ENCODE measurements at regions not wholly inside any gene's neighbourhood (a gene's known extent, or its start where the extent isn't known, plus 50 kb on each side); places are given as distances from the start of the nearest gene placed in this dataset.

- Histone ChIP-seq H3K9me3 (ENCODE audit: control insufficient read depth in 2 of 2, low read length in 2 of 2) (no peaks in the 10 kb centered on the region), H3K4me1 (ENCODE audit: control insufficient read depth in 2 of 2, insufficient read depth in 2 of 2, low read length in 2 of 2) (no peaks in the 10 kb centered on the region), H3K36me3 (ENCODE audit: control insufficient read depth in 2 of 2, insufficient read depth in 2 of 2, low read length in 2 of 2) (no peaks in the 10 kb centered on the region), H3K27ac (ENCODE audit: low read depth in 2 of 2, low read length in 2 of 2) (no peak overlapping the region), H3K9ac (ENCODE audit: low read depth in 1 of 2, low read length in 2 of 2) (no peak overlapping the region), H3K27me3 (ENCODE audit: control insufficient read depth in 2 of 2, insufficient read depth in 2 of 2, low read length in 2 of 2) (no peaks in the 10 kb centered on the region), H3K4me3 (ENCODE audit: low read length in 2 of 2) (no peak overlapping the region)
Measured at GRCh38 chr2:4340536-4340935, 637.2 kb downstream of the DCDC2C start.

GRCh38 chr2:4346628-4347027 is 643.3 kb downstream of the DCDC2C start:
- H3K27ac ChIP-seq (ENCODE audit: low read depth in 2 of 2, low read length in 2 of 2): no peak overlapping the region
- no peaks in the 10 kb centered on the region for H3K4me1 ChIP-seq (ENCODE audit: control insufficient read depth in 2 of 2, insufficient read depth in 2 of 2, low read length in 2 of 2)
- H3K27me3 ChIP-seq (ENCODE audit: control insufficient read depth in 2 of 2, insufficient read depth in 2 of 2, low read length in 2 of 2): no peaks in the 10 kb centered on the region
- H3K36me3 ChIP-seq (ENCODE audit: control insufficient read depth in 2 of 2, insufficient read depth in 2 of 2, low read length in 2 of 2): no peaks in the 10 kb centered on the region
- no peak overlapping the region for H3K4me3 ChIP-seq (ENCODE audit: low read length in 2 of 2)
- no peak overlapping the region for H3K9ac ChIP-seq (ENCODE audit: low read depth in 1 of 2, low read length in 2 of 2)
- H3K9me3 ChIP-seq (ENCODE audit: control insufficient read depth in 2 of 2, low read length in 2 of 2): peaks cover 3 to 5% of the 10 kb centered on the region in 2 donors

- H3K9me3 ChIP-seq (ENCODE audit: control insufficient read depth in 2 of 2, low read length in 2 of 2): no peaks in the 10 kb centered on the region
- H3K36me3 ChIP-seq (ENCODE audit: control insufficient read depth in 2 of 2, insufficient read depth in 2 of 2, low read length in 2 of 2): no peaks in the 10 kb centered on the region
- no peaks in the 10 kb centered on the region for H3K27me3 ChIP-seq (ENCODE audit: control insufficient read depth in 2 of 2, insufficient read depth in 2 of 2, low read length in 2 of 2)
- no peak overlapping the region for H3K4me3 ChIP-seq (ENCODE audit: low read length in 2 of 2)
- no peaks in the 10 kb centered on the region for H3K4me1 ChIP-seq (ENCODE audit: control insufficient read depth in 2 of 2, insufficient read depth in 2 of 2, low read length in 2 of 2)
- H3K9ac ChIP-seq (ENCODE audit: low read depth in 1 of 2, low read length in 2 of 2): no peak overlapping the region
- H3K27ac ChIP-seq (ENCODE audit: low read depth in 2 of 2, low read length in 2 of 2): no peak overlapping the region
Measured at GRCh38 chr2:4353668-4354067, 650.3 kb downstream of the DCDC2C start.

- Histone ChIP-seq H3K9ac (ENCODE audit: low read depth in 1 of 2, low read length in 2 of 2) (no peak overlapping the region), H3K27ac (ENCODE audit: low read depth in 2 of 2, low read length in 2 of 2) (no peak overlapping the region), H3K36me3 (ENCODE audit: control insufficient read depth in 2 of 2, insufficient read depth in 2 of 2, low read length in 2 of 2) (no peaks in the 10 kb centered on the region), H3K4me1 (ENCODE audit: control insufficient read depth in 2 of 2, insufficient read depth in 2 of 2, low read length in 2 of 2) (no peaks in the 10 kb centered on the region), H3K9me3 (ENCODE audit: control insufficient read depth in 2 of 2, low read length in 2 of 2) (no peaks in the 10 kb centered on the region), H3K27me3 (ENCODE audit: control insufficient read depth in 2 of 2, insufficient read depth in 2 of 2, low read length in 2 of 2) (no peaks in the 10 kb centered on the region), H3K4me3 (ENCODE audit: low read length in 2 of 2) (no peak overlapping the region)
Measured at GRCh38 chr2:4354164-4354563, 650.8 kb downstream of the DCDC2C start.

- Histone ChIP-seq H3K4me3 (ENCODE audit: low read length in 2 of 2) (no peak overlapping the region), H3K27ac (ENCODE audit: low read depth in 2 of 2, low read length in 2 of 2) (no peak overlapping the region), H3K36me3 (ENCODE audit: control insufficient read depth in 2 of 2, insufficient read depth in 2 of 2, low read length in 2 of 2) (no peaks in the 10 kb centered on the region), H3K4me1 (ENCODE audit: control insufficient read depth in 2 of 2, insufficient read depth in 2 of 2, low read length in 2 of 2) (no peaks in the 10 kb centered on the region), H3K27me3 (ENCODE audit: control insufficient read depth in 2 of 2, insufficient read depth in 2 of 2, low read length in 2 of 2) (no peaks in the 10 kb centered on the region), H3K9ac (ENCODE audit: low read depth in 1 of 2, low read length in 2 of 2) (no peak overlapping the region), H3K9me3 (ENCODE audit: control insufficient read depth in 2 of 2, low read length in 2 of 2) (no peaks in the 10 kb centered on the region)
Measured at GRCh38 chr2:4354678-4355077, 651.3 kb downstream of the DCDC2C start.

GRCh38 chr2:4356109-4356508 is 652.7 kb downstream of the DCDC2C start:
- Histone ChIP-seq H3K4me1 (ENCODE audit: control insufficient read depth in 2 of 2, insufficient read depth in 2 of 2, low read length in 2 of 2) (no peaks in the 10 kb centered on the region), H3K9ac (ENCODE audit: low read depth in 1 of 2, low read length in 2 of 2) (no peak overlapping the region), H3K27me3 (ENCODE audit: control insufficient read depth in 2 of 2, insufficient read depth in 2 of 2, low read length in 2 of 2) (no peaks in the 10 kb centered on the region), H3K9me3 (ENCODE audit: control insufficient read depth in 2 of 2, low read length in 2 of 2) (no peaks in the 10 kb centered on the region), H3K27ac (ENCODE audit: low read depth in 2 of 2, low read length in 2 of 2) (no peak overlapping the region), H3K4me3 (ENCODE audit: low read length in 2 of 2) (no peak overlapping the region), H3K36me3 (ENCODE audit: control insufficient read depth in 2 of 2, insufficient read depth in 2 of 2, low read length in 2 of 2) (no peaks in the 10 kb centered on the region)

GRCh38 chr2:4356541-4356940 is 653.2 kb downstream of the DCDC2C start:
- Histone ChIP-seq H3K4me1 (ENCODE audit: control insufficient read depth in 2 of 2, insufficient read depth in 2 of 2, low read length in 2 of 2) (no peaks in the 10 kb centered on the region), H3K9ac (ENCODE audit: low read depth in 1 of 2, low read length in 2 of 2) (no peak overlapping the region), H3K27me3 (ENCODE audit: control insufficient read depth in 2 of 2, insufficient read depth in 2 of 2, low read length in 2 of 2) (no peaks in the 10 kb centered on the region), H3K27ac (ENCODE audit: low read depth in 2 of 2, low read length in 2 of 2) (no peak overlapping the region), H3K9me3 (ENCODE audit: control insufficient read depth in 2 of 2, low read length in 2 of 2) (no peaks in the 10 kb centered on the region), H3K36me3 (ENCODE audit: control insufficient read depth in 2 of 2, insufficient read depth in 2 of 2, low read length in 2 of 2) (no peaks in the 10 kb centered on the region), H3K4me3 (ENCODE audit: low read length in 2 of 2) (no peak overlapping the region)

- H3K4me3 ChIP-seq (ENCODE audit: low read length in 2 of 2): no peak overlapping the region
- H3K36me3 ChIP-seq (ENCODE audit: control insufficient read depth in 2 of 2, insufficient read depth in 2 of 2, low read length in 2 of 2): no peaks in the 10 kb centered on the region
- no peak overlapping the region for H3K9ac ChIP-seq (ENCODE audit: low read depth in 1 of 2, low read length in 2 of 2)
- no peak overlapping the region for H3K27ac ChIP-seq (ENCODE audit: low read depth in 2 of 2, low read length in 2 of 2)
- no peaks in the 10 kb centered on the region for H3K4me1 ChIP-seq (ENCODE audit: control insufficient read depth in 2 of 2, insufficient read depth in 2 of 2, low read length in 2 of 2)
- no peaks in the 10 kb centered on the region for H3K9me3 ChIP-seq (ENCODE audit: control insufficient read depth in 2 of 2, low read length in 2 of 2)
- no peaks in the 10 kb centered on the region for H3K27me3 ChIP-seq (ENCODE audit: control insufficient read depth in 2 of 2, insufficient read depth in 2 of 2, low read length in 2 of 2)
Measured at GRCh38 chr2:4357121-4357520, 653.7 kb downstream of the DCDC2C start.

- no peak overlapping the region for H3K27ac ChIP-seq (ENCODE audit: low read depth in 2 of 2, low read length in 2 of 2)
- peaks cover 0 to 2% of the 10 kb centered on the region in 2 donors for H3K9me3 ChIP-seq (ENCODE audit: control insufficient read depth in 2 of 2, low read length in 2 of 2)
- no peaks in the 10 kb centered on the region for H3K27me3 ChIP-seq (ENCODE audit: control insufficient read depth in 2 of 2, insufficient read depth in 2 of 2, low read length in 2 of 2)
- no peaks in the 10 kb centered on the region for H3K36me3 ChIP-seq (ENCODE audit: control insufficient read depth in 2 of 2, insufficient read depth in 2 of 2, low read length in 2 of 2)
- no peak overlapping the region for H3K9ac ChIP-seq (ENCODE audit: low read depth in 1 of 2, low read length in 2 of 2)
- H3K4me3 ChIP-seq (ENCODE audit: low read length in 2 of 2): no peak overlapping the region
- no peaks in the 10 kb centered on the region for H3K4me1 ChIP-seq (ENCODE audit: control insufficient read depth in 2 of 2, insufficient read depth in 2 of 2, low read length in 2 of 2)
Measured at GRCh38 chr2:4358837-4359236, 655.5 kb downstream of the DCDC2C start.

GRCh38 chr2:4368907-4369306 is 665.5 kb downstream of the DCDC2C start:
- H3K9me3 ChIP-seq (ENCODE audit: control insufficient read depth in 2 of 2, low read length in 2 of 2): peaks cover 0 to 2% of the 10 kb centered on the region in 2 donors
- no peaks in the 10 kb centered on the region for H3K36me3 ChIP-seq (ENCODE audit: control insufficient read depth in 2 of 2, insufficient read depth in 2 of 2, low read length in 2 of 2)
- H3K4me1 ChIP-seq (ENCODE audit: control insufficient read depth in 2 of 2, insufficient read depth in 2 of 2, low read length in 2 of 2): no peaks in the 10 kb centered on the region

GRCh38 chr2:4369826-4370419 is 666.5 kb downstream of the DCDC2C start:
- H3K4me1 ChIP-seq (ENCODE audit: control insufficient read depth in 2 of 2, insufficient read depth in 2 of 2, low read length in 2 of 2): no peaks in the 10 kb centered on the region
- H3K9ac ChIP-seq (ENCODE audit: low read depth in 1 of 2, low read length in 2 of 2): no peak overlapping the region
- H3K4me3 ChIP-seq (ENCODE audit: low read length in 2 of 2): no peak overlapping the region
- H3K36me3 ChIP-seq (ENCODE audit: control insufficient read depth in 2 of 2, insufficient read depth in 2 of 2, low read length in 2 of 2): no peaks in the 10 kb centered on the region
- H3K9me3 ChIP-seq (ENCODE audit: control insufficient read depth in 2 of 2, low read length in 2 of 2): peaks cover 0 to 2% of the 10 kb centered on the region in 2 donors
- H3K27ac ChIP-seq (ENCODE audit: low read depth in 2 of 2, low read length in 2 of 2): no peak overlapping the region
- H3K27me3 ChIP-seq (ENCODE audit: control insufficient read depth in 2 of 2, insufficient read depth in 2 of 2, low read length in 2 of 2): no peaks in the 10 kb centered on the region

More at GRCh38 chr2:4368907-4369306, 665.5 kb downstream of the DCDC2C start:
- Histone ChIP-seq H3K27me3 (ENCODE audit: control insufficient read depth in 2 of 2, insufficient read depth in 2 of 2, low read length in 2 of 2) (no peaks in the 10 kb centered on the region), H3K4me3 (ENCODE audit: low read length in 2 of 2) (no peak overlapping the region), H3K9ac (ENCODE audit: low read depth in 1 of 2, low read length in 2 of 2) (no peak overlapping the region), H3K27ac (ENCODE audit: low read depth in 2 of 2, low read length in 2 of 2) (no peak overlapping the region)
